ENCODE measurements at regions not wholly inside any gene's neighbourhood (a gene's known extent, or its start where the extent isn't known, plus 50 kb on each side); places are given as distances from the start of the nearest gene placed in this dataset.

GRCh38 chr2:217067787-217068186 is 207.9 kb upstream of the TNP1 start:
- Mint-ChIP-seq H3K4me3 (no peak overlapping the region), H3K36me3 (no peaks in the 10 kb centered on the region), H3K27ac (no peak overlapping the region), H3K4me1 (ENCODE audit: low read depth in 2 of 2) (peaks cover 0 to 8% of the 10 kb centered on the region in 2 donors), H3K9me3 (no peaks in the 10 kb centered on the region), H3K27me3 (peaks cover 11% of the 10 kb centered on the region in 2 donors)
- DNase-seq (ENCODE audit: low spot score), result no peak
- ATAC-seq, result no peak

GRCh38 chr2:217066510-217067270 is 206.8 kb upstream of the TNP1 start:
- Mint-ChIP-seq H3K27me3 (peaks cover 11 to 14% of the 10 kb centered on the region in 2 donors), H3K4me1 (ENCODE audit: low read depth in 2 of 2) (peaks cover 0 to 8% of the 10 kb centered on the region in 2 donors), H3K36me3 (no peaks in the 10 kb centered on the region), H3K4me3 (no peak overlapping the region), H3K27ac (no peak overlapping the region), H3K9me3 (no peaks in the 10 kb centered on the region)
- ATAC-seq, result no peak
- DNase-seq (ENCODE audit: low spot score), result no peak

- H3K4me1 Mint-ChIP-seq (ENCODE audit: low read depth in 2 of 2), result peaks cover 0 to 8% of the 10 kb centered on the region in 2 donors
- no peaks in the 10 kb centered on the region for H3K36me3 Mint-ChIP-seq
- DNase-seq (ENCODE audit: low spot score) (no peak), ATAC-seq (no peak)
- peaks cover 11 to 14% of the 10 kb centered on the region in 2 donors for H3K27me3 Mint-ChIP-seq
- H3K4me3 Mint-ChIP-seq, result no peak overlapping the region
- H3K27ac Mint-ChIP-seq, result no peak overlapping the region
- H3K9me3 Mint-ChIP-seq, result no peaks in the 10 kb centered on the region
Measured at GRCh38 chr2:217065695-217066405, 206.0 kb upstream of the TNP1 start.

GRCh38 chr2:217065012-217065290 is 205.1 kb upstream of the TNP1 start:
- peaks cover 0 to 8% of the 10 kb centered on the region in 2 donors for H3K4me1 Mint-ChIP-seq (ENCODE audit: low read depth in 2 of 2)
- no peaks in the 10 kb centered on the region for H3K36me3 Mint-ChIP-seq
- H3K4me3 Mint-ChIP-seq, result peak overlapping the region; percentile 41
- no peaks in the 10 kb centered on the region for H3K9me3 Mint-ChIP-seq
- no peak overlapping the region for H3K27ac Mint-ChIP-seq
- ATAC-seq (no peak), DNase-seq (ENCODE audit: low spot score) (no peak)
- H3K27me3 Mint-ChIP-seq, result peaks cover 11 to 16% of the 10 kb centered on the region in 2 donors

- ATAC-seq (no peak), DNase-seq (ENCODE audit: low spot score) (no peak)
- H3K27me3 Mint-ChIP-seq, result peaks cover 11 to 16% of the 10 kb centered on the region in 2 donors
- H3K27ac Mint-ChIP-seq, result no peak overlapping the region
- H3K4me1 Mint-ChIP-seq (ENCODE audit: low read depth in 2 of 2), result peaks cover 0 to 8% of the 10 kb centered on the region in 2 donors
- H3K9me3 Mint-ChIP-seq, result no peaks in the 10 kb centered on the region
- H3K4me3 Mint-ChIP-seq, result peak overlapping the region; percentile 41
- no peaks in the 10 kb centered on the region for H3K36me3 Mint-ChIP-seq
Measured at GRCh38 chr2:217064234-217065011, 204.6 kb upstream of the TNP1 start.

- ATAC-seq (no peak), DNase-seq (ENCODE audit: low spot score) (no peak)
- H3K27ac Mint-ChIP-seq, result no peak overlapping the region
- no peaks in the 10 kb centered on the region for H3K9me3 Mint-ChIP-seq
- peaks cover 11 to 24% of the 10 kb centered on the region in 2 donors for H3K27me3 Mint-ChIP-seq
- H3K36me3 Mint-ChIP-seq, result no peaks in the 10 kb centered on the region
- H3K4me3 Mint-ChIP-seq, result no peak overlapping the region
- peaks cover 0 to 8% of the 10 kb centered on the region in 2 donors for H3K4me1 Mint-ChIP-seq (ENCODE audit: low read depth in 2 of 2)
Measured at GRCh38 chr2:217063238-217063755, 203.4 kb upstream of the TNP1 start.

GRCh38 chr2:217062768-217063167 is 202.9 kb upstream of the TNP1 start:
- peaks cover 0 to 8% of the 10 kb centered on the region in 2 donors for H3K4me1 Mint-ChIP-seq (ENCODE audit: low read depth in 2 of 2)
- H3K9me3 Mint-ChIP-seq, result no peaks in the 10 kb centered on the region
- ATAC-seq (no peak), DNase-seq (ENCODE audit: low spot score) (no peak)
- H3K4me3 Mint-ChIP-seq, result no peak overlapping the region
- no peaks in the 10 kb centered on the region for H3K36me3 Mint-ChIP-seq
- no peak overlapping the region for H3K27ac Mint-ChIP-seq
- H3K27me3 Mint-ChIP-seq, result peaks cover 16 to 28% of the 10 kb centered on the region in 2 donors

GRCh38 chr2:217061916-217062505 is 202.1 kb upstream of the TNP1 start:
- Mint-ChIP-seq H3K27ac (no peak overlapping the region), H3K4me3 (no peak overlapping the region), H3K36me3 (no peaks in the 10 kb centered on the region), H3K27me3 (peaks cover 21 to 30% of the 10 kb centered on the region in 2 donors), H3K9me3 (no peaks in the 10 kb centered on the region), H3K4me1 (ENCODE audit: low read depth in 2 of 2) (peaks cover 0 to 8% of the 10 kb centered on the region in 2 donors)
- DNase-seq (ENCODE audit: low spot score) (no peak), ATAC-seq (no peak)

GRCh38 chr2:217060951-217061547 is 201.2 kb upstream of the TNP1 start:
- no peaks in the 10 kb centered on the region for H3K36me3 Mint-ChIP-seq
- H3K4me3 Mint-ChIP-seq, result no peak overlapping the region
- DNase-seq (ENCODE audit: low spot score), result no peak
- H3K27ac Mint-ChIP-seq, result no peak overlapping the region
- peaks cover 11 to 28% of the 10 kb centered on the region in 2 donors for H3K27me3 Mint-ChIP-seq
- no peak for ATAC-seq
- H3K4me1 Mint-ChIP-seq (ENCODE audit: low read depth in 2 of 2), result peaks cover 0 to 8% of the 10 kb centered on the region in 2 donors
- no peaks in the 10 kb centered on the region for H3K9me3 Mint-ChIP-seq

GRCh38 chr2:217060516-217060915 is 200.7 kb upstream of the TNP1 start:
- H3K36me3 Mint-ChIP-seq, result no peaks in the 10 kb centered on the region
- no peaks in the 10 kb centered on the region for H3K9me3 Mint-ChIP-seq
- peaks cover 10 to 31% of the 10 kb centered on the region in 2 donors for H3K27me3 Mint-ChIP-seq
- no peak overlapping the region for H3K27ac Mint-ChIP-seq
- H3K4me1 Mint-ChIP-seq (ENCODE audit: low read depth in 2 of 2), result peaks cover 0 to 8% of the 10 kb centered on the region in 2 donors
- no peak for ATAC-seq
- no peak overlapping the region for H3K4me3 Mint-ChIP-seq
- DNase-seq (ENCODE audit: low spot score), result no peak

GRCh38 chr2:217058791-217059755 is 199.2 kb upstream of the TNP1 start:
- Mint-ChIP-seq H3K36me3 (no peaks in the 10 kb centered on the region), H3K9me3 (no peaks in the 10 kb centered on the region), H3K27me3 (peaks cover 10 to 34% of the 10 kb centered on the region in 2 donors), H3K27ac (no peak overlapping the region), H3K4me1 (ENCODE audit: low read depth in 2 of 2) (peaks cover 0 to under 1% of the 10 kb centered on the region in 2 donors), H3K4me3 (no peak overlapping the region)
- peak in 1 of 2 donors; percentile 7 for ATAC-seq
- DNase-seq (ENCODE audit: low spot score), result no peak

GRCh38 chr2:217057773-217058172 is 197.9 kb upstream of the TNP1 start:
- H3K9me3 Mint-ChIP-seq, result no peaks in the 10 kb centered on the region
- H3K27me3 Mint-ChIP-seq, result peaks cover 10 to 33% of the 10 kb centered on the region in 2 donors
- peak overlapping the region in 1 of 2 donors; percentile 33 for H3K27ac Mint-ChIP-seq
- H3K36me3 Mint-ChIP-seq, result no peaks in the 10 kb centered on the region
- DNase-seq (ENCODE audit: low spot score), result no peak
- no peaks in the 10 kb centered on the region for H3K4me1 Mint-ChIP-seq (ENCODE audit: low read depth in 2 of 2)
- no peak overlapping the region for H3K4me3 Mint-ChIP-seq
- ATAC-seq, result no peak
